ENCODE measurements at regions not wholly inside any gene's neighbourhood (a gene's known extent, or its start where the extent isn't known, plus 50 kb on each side); places are given as distances from the start of the nearest gene placed in this dataset.

DNA sequence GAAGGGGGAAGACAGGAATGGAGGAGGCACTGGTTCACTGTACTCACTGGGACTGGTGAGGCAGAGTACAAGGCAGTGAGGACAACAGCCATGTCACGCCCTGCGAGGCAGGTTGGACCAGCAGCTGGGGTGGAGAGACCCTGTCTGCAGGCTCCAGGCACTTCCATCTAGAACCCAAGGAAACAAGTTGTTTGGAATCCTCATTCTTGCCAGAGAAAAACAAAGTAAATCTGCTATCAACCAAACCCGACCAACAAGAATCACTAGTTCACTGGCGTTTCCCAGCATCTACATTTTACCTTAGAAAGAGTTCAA is 98.5 kb upstream of the CDYL start:
- TF ChIP-seq CTCF (IDR thresholded peaks at IDR 0.05) (no peak), POLR2A (IDR thresholded peaks at IDR 0.05) (no peak)

All from lower leg skin (tissue), 3 donors.